ENCODE measurements at regions not wholly inside any gene's neighbourhood (a gene's known extent, or its start where the extent isn't known, plus 50 kb on each side); places are given as distances from the start of the nearest gene placed in this dataset.
A peak's percentile ranks its signal among the peaks of the same experiment; 100 is the strongest.

DNA sequence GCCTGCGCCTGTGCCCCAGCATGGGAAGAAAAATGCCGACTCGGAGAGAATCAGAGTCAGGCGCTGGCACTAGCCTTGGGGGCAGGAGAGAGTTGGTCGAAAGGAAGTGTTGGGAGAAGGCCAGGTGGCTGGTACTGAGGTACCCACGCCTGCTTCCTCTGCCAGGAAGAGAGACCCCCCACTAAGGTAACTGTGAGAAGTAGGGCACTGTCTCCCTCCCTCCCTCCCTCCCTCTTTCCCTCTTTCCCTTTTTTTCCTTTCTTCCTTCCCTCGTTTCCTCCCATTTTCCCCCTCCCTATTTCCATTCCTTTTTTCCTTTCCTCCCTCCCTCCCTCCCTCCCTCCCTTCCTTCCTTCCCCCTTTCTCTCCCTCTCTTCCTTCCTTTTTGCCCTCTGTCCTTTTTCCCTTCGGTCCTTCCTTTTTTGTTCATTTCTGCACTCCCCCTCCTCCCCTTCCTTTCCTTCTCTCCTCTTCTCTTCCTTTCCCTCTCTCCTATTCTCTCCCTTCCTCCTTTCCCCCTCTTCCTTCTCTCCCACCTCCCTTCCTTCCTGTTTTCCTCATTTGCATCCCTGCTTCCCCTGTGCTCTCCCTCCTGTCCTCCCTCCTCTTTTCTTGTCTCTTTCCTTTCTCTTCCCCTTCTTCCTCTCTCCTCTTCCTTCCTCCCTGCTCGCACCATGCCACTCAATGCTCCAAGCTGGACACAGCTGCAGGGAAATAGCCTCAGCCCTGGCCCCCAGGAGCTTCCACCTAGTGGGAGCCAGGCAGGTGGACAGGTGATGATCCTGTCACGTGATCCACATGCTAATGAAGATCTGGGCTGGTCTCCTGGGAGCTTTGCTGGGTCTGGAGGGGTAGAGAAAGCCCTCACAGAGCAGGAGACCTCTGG is 148.0 kb downstream of the DHX35 start:
- POLR2A ChIA-PET, result no interaction called here
- CTCF ChIA-PET, result interaction anchor here (0.9 kb wide), 1 partner anchor 16 kb away, joined by 4 read pairs; no protein-coding TSS in a partner anchor
- Histone ChIP-seq H3K4me3 (ENCODE audit: low read length) (no peak overlapping the region), H3K27ac (ENCODE audit: low read depth, low read length) (no peak overlapping the region), H3K27me3 (ENCODE audit: insufficient read depth, low read length, poor library complexity, severe bottlenecking) (peaks cover 5% of the 10 kb centered on the region), H3K4me1 (ENCODE audit: insufficient read depth, low read length) (no peaks in the 10 kb centered on the region), H3K9me3 (ENCODE audit: low read length) (no peaks in the 10 kb centered on the region), H3K36me3 (ENCODE audit: insufficient read depth, low read length) (no peaks in the 10 kb centered on the region)
- Mint-ChIP-seq H3K9me3 (peaks cover 0 to 5% (median 2%) of the 10 kb centered on the region in 5 donors), H3K27me3 (peaks cover 32 to 57% of the 10 kb centered on the region in 2 donors), H3K4me1 (no peaks in the 10 kb centered on the region), H3K4me3 (no peak overlapping the region), H3K36me3 (peaks cover 0 to 4% (median 0%) of the 10 kb centered on the region in 3 donors), H3K27ac (peak overlapping the region in 1 of 8 donors; percentile 26)
- DNase-seq, result no peak

DNA sequence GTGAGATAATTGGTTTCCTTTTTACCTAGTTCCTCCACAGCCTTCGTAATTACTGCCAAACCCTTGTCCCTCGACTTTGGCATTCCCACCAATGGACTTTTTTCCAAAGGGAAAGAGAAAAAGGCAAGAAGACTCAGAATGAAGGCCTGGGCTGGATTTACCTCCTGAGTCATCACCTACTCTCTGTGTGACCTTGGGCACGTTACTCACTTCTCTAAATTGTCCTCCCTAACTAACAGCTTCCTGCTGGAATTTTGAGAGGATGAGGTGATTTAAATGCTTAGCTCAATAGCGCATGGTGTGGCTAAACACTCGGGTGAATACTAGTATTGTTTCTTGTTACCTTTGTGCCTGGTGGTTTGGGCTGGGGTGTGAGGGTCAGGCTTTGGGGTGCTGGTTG is 146.6 kb downstream of the DHX35 start:
- no peak for DNase-seq
- H3K27ac Mint-ChIP-seq, result no peak overlapping the region
- peaks cover 25 to 68% of the 10 kb centered on the region in 2 donors for H3K27me3 Mint-ChIP-seq
- peaks cover 0 to 6% (median 4%) of the 10 kb centered on the region in 5 donors for H3K9me3 Mint-ChIP-seq
- no peak overlapping the region for H3K27ac ChIP-seq (ENCODE audit: low read depth, low read length)
- no peaks in the 10 kb centered on the region for H3K9me3 ChIP-seq (ENCODE audit: low read length)
- H3K4me3 Mint-ChIP-seq, result no peak overlapping the region
- CTCF ChIA-PET, result no interaction called here
- no peak overlapping the region for H3K4me3 ChIP-seq (ENCODE audit: low read length)
- no peaks in the 10 kb centered on the region for H3K4me1 Mint-ChIP-seq
- peaks cover 0 to 4% (median 0%) of the 10 kb centered on the region in 3 donors for H3K36me3 Mint-ChIP-seq
- no peaks in the 10 kb centered on the region for H3K4me1 ChIP-seq (ENCODE audit: insufficient read depth, low read length)
- H3K36me3 ChIP-seq (ENCODE audit: insufficient read depth, low read length), result no peaks in the 10 kb centered on the region
- H3K27me3 ChIP-seq (ENCODE audit: insufficient read depth, low read length, poor library complexity, severe bottlenecking), result peaks cover 5% of the 10 kb centered on the region
- POLR2A ChIA-PET, result no interaction called here

DNA sequence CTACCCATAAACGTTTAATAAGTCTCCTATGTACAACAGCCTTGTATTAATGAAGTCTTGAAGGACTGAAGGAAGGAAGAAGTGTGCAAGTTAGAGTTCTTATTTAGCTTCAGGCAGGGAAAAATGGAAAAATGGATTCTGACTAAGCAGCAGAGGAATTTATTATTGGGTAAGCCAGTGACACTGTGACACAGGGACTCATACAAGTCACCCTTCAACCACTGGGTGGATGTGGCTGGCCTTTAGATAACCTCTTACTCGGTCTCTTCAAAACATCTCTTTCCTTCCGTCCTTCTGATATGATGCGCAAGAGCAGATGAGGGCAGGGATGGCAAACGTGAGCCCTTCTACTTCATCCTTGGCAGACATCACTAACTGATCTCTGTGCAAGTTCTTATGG is 145.6 kb downstream of the DHX35 start:
- no peak overlapping the region for H3K27ac Mint-ChIP-seq
- POLR2A ChIA-PET, result no interaction called here

DNA sequence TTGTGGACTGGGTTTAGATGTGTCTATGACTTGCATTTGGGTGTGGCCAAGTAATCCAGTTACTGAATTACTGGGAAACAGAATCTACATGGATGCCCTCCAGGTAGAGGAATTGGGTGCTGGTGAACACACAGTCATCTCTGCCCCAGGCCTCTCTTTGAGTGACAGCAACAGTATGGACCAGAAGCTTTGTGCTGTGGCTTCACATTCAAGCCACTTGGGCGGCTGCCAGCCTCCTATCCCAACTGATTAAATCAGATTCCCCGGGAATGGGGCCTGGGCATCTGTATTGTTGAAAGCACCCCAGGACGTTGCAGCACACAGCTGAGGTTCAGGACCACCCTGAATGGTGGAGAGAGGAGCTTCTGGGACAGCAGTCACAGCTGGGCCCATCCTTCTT is 144.6 kb downstream of the DHX35 start:
- H3K36me3 Mint-ChIP-seq, result peaks cover 0 to 8% (median 0%) of the 10 kb centered on the region in 3 donors
- no peak overlapping the region for H3K4me3 ChIP-seq (ENCODE audit: low read length)
- peaks cover 0 to 9% (median 4%) of the 10 kb centered on the region in 5 donors for H3K9me3 Mint-ChIP-seq
- no peak for DNase-seq
- ChIA-PET CTCF (no interaction called here), POLR2A (no interaction called here)
- H3K27me3 Mint-ChIP-seq, result peaks cover 17 to 55% of the 10 kb centered on the region in 2 donors
- no peak overlapping the region for H3K27ac Mint-ChIP-seq
- H3K9me3 ChIP-seq (ENCODE audit: low read length), result no peaks in the 10 kb centered on the region
- H3K4me1 ChIP-seq (ENCODE audit: insufficient read depth, low read length), result no peaks in the 10 kb centered on the region
- no peaks in the 10 kb centered on the region for H3K36me3 ChIP-seq (ENCODE audit: insufficient read depth, low read length)
- H3K27ac ChIP-seq (ENCODE audit: low read depth, low read length), result no peak overlapping the region
- no peaks in the 10 kb centered on the region for H3K4me1 Mint-ChIP-seq
- no peaks in the 10 kb centered on the region for H3K27me3 ChIP-seq (ENCODE audit: insufficient read depth, low read length, poor library complexity, severe bottlenecking)
- H3K4me3 Mint-ChIP-seq, result no peak overlapping the region

More for the DNA sequence above, 145.6 kb downstream of the DHX35 start:
- Mint-ChIP-seq H3K9me3 (peaks cover 0 to 9% (median 4%) of the 10 kb centered on the region in 5 donors), H3K27me3 (peaks cover 20 to 60% of the 10 kb centered on the region in 2 donors), H3K4me3 (no peak overlapping the region), H3K36me3 (peaks cover 0 to 8% (median 0%) of the 10 kb centered on the region in 3 donors), H3K4me1 (no peaks in the 10 kb centered on the region)
- no peaks in the 10 kb centered on the region for H3K36me3 ChIP-seq (ENCODE audit: insufficient read depth, low read length)
- no peaks in the 10 kb centered on the region for H3K4me1 ChIP-seq (ENCODE audit: insufficient read depth, low read length)
- H3K9me3 ChIP-seq (ENCODE audit: low read length), result no peaks in the 10 kb centered on the region
- CTCF ChIA-PET, result no interaction called here
- peaks cover 5% of the 10 kb centered on the region for H3K27me3 ChIP-seq (ENCODE audit: insufficient read depth, low read length, poor library complexity, severe bottlenecking)
- no peak overlapping the region for H3K4me3 ChIP-seq (ENCODE audit: low read length)
- DNase-seq, result no peak
- no peak overlapping the region for H3K27ac ChIP-seq (ENCODE audit: low read depth, low read length)

DNA sequence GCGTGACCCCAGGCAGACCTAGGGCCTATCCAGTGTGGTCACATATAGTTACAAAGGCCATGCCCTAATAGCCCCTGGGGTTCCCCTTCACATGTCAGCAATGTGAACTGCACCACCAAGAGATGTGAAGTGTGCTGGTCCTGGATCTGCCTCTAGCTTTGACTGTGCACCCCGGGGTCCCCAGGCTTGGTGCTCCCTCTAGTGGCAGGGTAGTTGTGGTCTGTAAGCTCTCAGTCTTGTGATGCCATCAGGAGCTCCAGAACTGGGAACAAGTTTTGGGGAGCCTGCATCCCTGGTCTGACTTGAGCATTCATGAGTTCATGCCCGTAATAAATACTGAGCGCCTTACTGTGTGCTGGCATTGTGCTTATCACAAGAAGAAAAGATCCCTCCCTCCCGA is 143.4 kb downstream of the DHX35 start:
- Mint-ChIP-seq H3K27ac (no peak overlapping the region), H3K4me1 (no peaks in the 10 kb centered on the region), H3K36me3 (peaks cover 0 to 8% (median 0%) of the 10 kb centered on the region in 3 donors), H3K27me3 (peaks cover 10 to 57% of the 10 kb centered on the region in 2 donors), H3K9me3 (peaks cover 0 to 9% (median 4%) of the 10 kb centered on the region in 5 donors), H3K4me3 (no peak overlapping the region)
- Histone ChIP-seq H3K9me3 (ENCODE audit: low read length) (no peaks in the 10 kb centered on the region), H3K27ac (ENCODE audit: low read depth, low read length) (no peak overlapping the region), H3K36me3 (ENCODE audit: insufficient read depth, low read length) (no peaks in the 10 kb centered on the region), H3K4me3 (ENCODE audit: low read length) (no peak overlapping the region), H3K27me3 (ENCODE audit: insufficient read depth, low read length, poor library complexity, severe bottlenecking) (no peaks in the 10 kb centered on the region), H3K4me1 (ENCODE audit: insufficient read depth, low read length) (no peaks in the 10 kb centered on the region)
- DNase-seq, result no peak
- CTCF ChIA-PET, result no interaction called here
- POLR2A ChIA-PET, result no interaction called here

DNA sequence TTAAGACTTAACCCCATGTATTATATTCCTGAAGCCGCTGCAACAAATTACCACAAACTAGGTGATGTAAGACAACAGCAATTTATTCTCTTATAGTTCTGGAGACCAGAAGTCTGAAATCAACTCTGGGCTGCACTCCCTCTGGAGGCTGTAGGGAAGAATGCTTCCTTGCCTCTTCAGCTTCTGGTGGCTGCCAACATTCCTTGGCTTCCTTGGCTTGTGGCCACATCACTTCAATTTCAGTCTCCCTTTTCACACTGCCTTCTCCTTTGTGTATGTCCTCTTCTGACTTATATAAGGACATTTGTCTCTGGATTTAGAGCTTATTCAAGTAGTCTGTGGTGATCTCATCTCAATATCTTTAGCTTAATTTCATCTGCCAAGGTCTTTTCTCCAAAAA is 141.6 kb downstream of the DHX35 start:
- H3K27me3 ChIP-seq (ENCODE audit: insufficient read depth, low read length, poor library complexity, severe bottlenecking), result no peaks in the 10 kb centered on the region

DNA sequence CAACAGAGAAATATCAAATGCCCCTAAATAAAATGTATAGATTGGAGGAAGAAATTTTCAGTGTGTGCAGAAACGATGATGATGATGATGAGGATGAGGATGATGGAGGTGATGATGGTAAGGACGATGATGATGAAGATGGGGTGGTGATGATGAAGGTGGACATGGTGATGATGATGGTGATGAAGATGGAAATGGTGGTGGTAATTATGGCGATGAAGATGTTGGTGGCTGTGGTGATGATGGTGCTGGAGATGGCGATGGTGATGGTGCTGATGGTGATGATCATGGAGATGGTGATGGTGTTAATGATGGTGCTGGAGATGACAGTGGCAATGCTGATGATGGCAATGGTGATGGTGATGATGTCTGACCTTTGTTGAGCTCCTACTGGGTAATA is 141.2 kb downstream of the DHX35 start:
- POLR2A ChIA-PET, result no interaction called here
- no peak overlapping the region for H3K4me3 ChIP-seq (ENCODE audit: low read length)
- H3K9me3 ChIP-seq (ENCODE audit: low read length), result no peaks in the 10 kb centered on the region
- H3K27ac ChIP-seq (ENCODE audit: low read depth, low read length), result no peak overlapping the region
- H3K27me3 ChIP-seq (ENCODE audit: insufficient read depth, low read length, poor library complexity, severe bottlenecking), result peaks cover under 1% of the 10 kb centered on the region
- peaks cover 12 to 62% of the 10 kb centered on the region in 2 donors for H3K27me3 Mint-ChIP-seq
- H3K36me3 Mint-ChIP-seq, result peaks cover 0 to 8% (median 0%) of the 10 kb centered on the region in 3 donors
- CTCF ChIA-PET, result no interaction called here
- H3K27ac Mint-ChIP-seq, result no peak overlapping the region
- no peak for DNase-seq
- H3K36me3 ChIP-seq (ENCODE audit: insufficient read depth, low read length), result no peaks in the 10 kb centered on the region
- no peaks in the 10 kb centered on the region for H3K4me1 ChIP-seq (ENCODE audit: insufficient read depth, low read length)
- no peak overlapping the region for H3K4me3 Mint-ChIP-seq
- H3K4me1 Mint-ChIP-seq, result no peaks in the 10 kb centered on the region
- H3K9me3 Mint-ChIP-seq, result peaks cover 0 to 9% (median 4%) of the 10 kb centered on the region in 5 donors

More for the DNA sequence above, 141.6 kb downstream of the DHX35 start:
- peaks cover 9 to 59% of the 10 kb centered on the region in 2 donors for H3K27me3 Mint-ChIP-seq
- no peak overlapping the region for H3K27ac Mint-ChIP-seq
- no peak overlapping the region for H3K4me3 Mint-ChIP-seq
- H3K36me3 Mint-ChIP-seq, result peaks cover 0 to 8% (median 0%) of the 10 kb centered on the region in 3 donors
- Histone ChIP-seq H3K36me3 (ENCODE audit: insufficient read depth, low read length) (no peaks in the 10 kb centered on the region), H3K4me3 (ENCODE audit: low read length) (no peak overlapping the region), H3K27ac (ENCODE audit: low read depth, low read length) (no peak overlapping the region), H3K4me1 (ENCODE audit: insufficient read depth, low read length) (no peaks in the 10 kb centered on the region), H3K9me3 (ENCODE audit: low read length) (no peaks in the 10 kb centered on the region)
- POLR2A ChIA-PET, result no interaction called here
- peaks cover 0 to 9% (median 4%) of the 10 kb centered on the region in 5 donors for H3K9me3 Mint-ChIP-seq
- CTCF ChIA-PET, result no interaction called here
- no peaks in the 10 kb centered on the region for H3K4me1 Mint-ChIP-seq
- DNase-seq, result no peak

DNA sequence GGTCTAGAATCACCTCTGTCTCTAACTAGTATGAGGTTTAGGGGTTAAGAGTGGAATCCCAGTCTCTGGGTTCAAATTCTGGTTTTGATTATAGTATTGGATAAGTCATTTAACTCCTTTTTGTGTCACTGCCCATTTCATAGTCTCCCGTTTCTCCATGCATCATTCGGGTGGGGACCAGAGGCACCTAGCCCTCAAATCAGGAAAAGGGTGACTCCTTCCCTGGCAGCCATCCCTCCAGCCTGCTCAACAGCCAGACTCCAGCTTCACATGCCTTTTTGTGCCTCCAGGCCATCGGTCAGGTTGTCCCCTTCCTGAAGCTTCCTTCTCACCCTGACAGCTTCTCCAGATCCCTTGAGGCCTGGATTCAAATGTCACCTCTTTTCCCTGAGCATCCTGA is 139.8 kb downstream of the DHX35 start:
- Mint-ChIP-seq H3K9me3 (peaks cover 0 to 6% (median 4%) of the 10 kb centered on the region in 5 donors), H3K4me1 (no peaks in the 10 kb centered on the region), H3K4me3 (no peak overlapping the region), H3K27ac (no peak overlapping the region), H3K36me3 (peaks cover 0 to 4% (median 0%) of the 10 kb centered on the region in 3 donors), H3K27me3 (peaks cover 9 to 59% of the 10 kb centered on the region in 2 donors)
- H3K4me1 ChIP-seq (ENCODE audit: insufficient read depth, low read length), result no peaks in the 10 kb centered on the region
- DNase-seq, result no peak
- ChIA-PET CTCF (no interaction called here), POLR2A (no interaction called here)
- H3K4me3 ChIP-seq (ENCODE audit: low read length), result no peak overlapping the region
- no peaks in the 10 kb centered on the region for H3K9me3 ChIP-seq (ENCODE audit: low read length)
- no peaks in the 10 kb centered on the region for H3K36me3 ChIP-seq (ENCODE audit: insufficient read depth, low read length)
- peaks cover 4% of the 10 kb centered on the region for H3K27me3 ChIP-seq (ENCODE audit: insufficient read depth, low read length, poor library complexity, severe bottlenecking)
- H3K27ac ChIP-seq (ENCODE audit: low read depth, low read length), result no peak overlapping the region
